MCF 10A (cell line): ENCODE measurements at regions not wholly inside any gene's neighbourhood (a gene's known extent, or its start where the extent isn't known, plus 50 kb on each side); places are given as distances from the start of the nearest gene placed in this dataset. TPM values are rescaled to one million over a fixed set of nuclear protein-coding genes. Genes with fewer than 3 reads are reported as not detected.

Source experiments
- BruUV-seq: library from RNA; stranded (reverse); fragments of 400-500 nt; replicated peaks from 2 replicates; lab custom pipeline; 2021; lab: Mats Ljungman, UMichigan
- CTCF ChIA-PET: fragments of 300-600 bp; sonication (Branson Sonifier 250); formaldehyde crosslinking; extraction: SDS; loops from one replicate; lab custom pipeline; 2021; ENCODE audit warnings: antibody characterized with exemption, inconsistent platforms; lab: Yijun Ruan, JAX
- POLR2A ChIA-PET: fragments of 300-600, 350-650 bp; sonication (Branson Sonifier 250); formaldehyde crosslinking; extraction: SDS; loops from one replicate; lab custom pipeline; 2020; ENCODE audit warnings: antibody characterized with exemption, inconsistent platforms; lab: Yijun Ruan, JAX
- DNase-seq: peaks from one replicate; pipeline ENCODE4 v3.0.0-alpha.2; 2018; ENCODE audit not compliant: unreplicated experiment
- H3K27ac Mint-ChIP-seq: one replicate; pipeline ENCODE4 v1.8.0; 2022; ENCODE audit warnings: mild to moderate bottlenecking, low read depth, mixed read lengths; ENCODE audit not compliant: unreplicated experiment
- H3K27me3 Mint-ChIP-seq: one replicate; pipeline ENCODE4 v1.8.0; 2022; ENCODE audit warnings: mixed read lengths; ENCODE audit not compliant: insufficient read depth, unreplicated experiment
- H3K36me3 Mint-ChIP-seq: one replicate; pipeline ENCODE4 v1.8.0; 2022; ENCODE audit warnings: mild to moderate bottlenecking, moderate library complexity, mixed read lengths; ENCODE audit not compliant: insufficient read depth, unreplicated experiment
- H3K4me1 Mint-ChIP-seq: one replicate; pipeline ENCODE4 v1.8.0; 2022; ENCODE audit warnings: mixed read lengths; ENCODE audit not compliant: insufficient read depth, unreplicated experiment
- H3K4me3 Mint-ChIP-seq: one replicate; pipeline ENCODE4 v1.8.0; 2022; ENCODE audit warnings: mild to moderate bottlenecking, moderate library complexity, mixed read lengths; ENCODE audit not compliant: unreplicated experiment
- H3K9me3 Mint-ChIP-seq: one replicate; pipeline ENCODE4 v1.8.0; 2022; ENCODE audit warnings: mixed read lengths; ENCODE audit not compliant: unreplicated experiment
- intact Hi-C: fragments of 100-400 bp; cut with micrococcal nuclease; formaldehyde crosslinking; loops from 2 replicates; pipeline ENCODE4 v1.14.1; 2022
- microRNA-seq: library from miRNA; unstranded; fragments of <30 nt; microRNA quantifications from one replicate; pipeline ENCODE4 v1.2.0, GENCODE V29; 2022
- TF ChIP-seq, protein P1 (sequence below): fragments of 200-600 bp; IDR thresholded peaks from one replicate; pipeline ENCODE4 v1.8.0; 2022; ENCODE audit warnings: antibody characterized with exemption, mild to moderate bottlenecking; ENCODE audit not compliant: unreplicated experiment

GRCh38 chr2:33650171-33650570 is 51.1 kb upstream of the FAM98A start:
- POLR2A ChIA-PET = interaction anchor here (0.7 to 1.1 kb wide), 2 partner anchors 31 to 1273 kb away, joined by 3 read pairs; no protein-coding TSS in a partner anchor
- BruUV-seq = no TSS peak
- no peaks in the 10 kb centered on the region for H3K36me3 Mint-ChIP-seq
- H3K4me3 Mint-ChIP-seq = no peak overlapping the region
- peaks cover under 1% of the 10 kb centered on the region for H3K9me3 Mint-ChIP-seq
- no peaks in the 10 kb centered on the region for H3K27me3 Mint-ChIP-seq
- CTCF ChIA-PET = interaction anchor here (1.0 kb wide), 1 partner anchor 24 kb away, joined by 3 read pairs; no protein-coding TSS in a partner anchor
- no peak for DNase-seq
- H3K4me1 Mint-ChIP-seq = no peaks in the 10 kb centered on the region
- intact Hi-C loops = no loop called here
- no peak overlapping the region for H3K27ac Mint-ChIP-seq
- TF ChIP-seq, protein P1, sequence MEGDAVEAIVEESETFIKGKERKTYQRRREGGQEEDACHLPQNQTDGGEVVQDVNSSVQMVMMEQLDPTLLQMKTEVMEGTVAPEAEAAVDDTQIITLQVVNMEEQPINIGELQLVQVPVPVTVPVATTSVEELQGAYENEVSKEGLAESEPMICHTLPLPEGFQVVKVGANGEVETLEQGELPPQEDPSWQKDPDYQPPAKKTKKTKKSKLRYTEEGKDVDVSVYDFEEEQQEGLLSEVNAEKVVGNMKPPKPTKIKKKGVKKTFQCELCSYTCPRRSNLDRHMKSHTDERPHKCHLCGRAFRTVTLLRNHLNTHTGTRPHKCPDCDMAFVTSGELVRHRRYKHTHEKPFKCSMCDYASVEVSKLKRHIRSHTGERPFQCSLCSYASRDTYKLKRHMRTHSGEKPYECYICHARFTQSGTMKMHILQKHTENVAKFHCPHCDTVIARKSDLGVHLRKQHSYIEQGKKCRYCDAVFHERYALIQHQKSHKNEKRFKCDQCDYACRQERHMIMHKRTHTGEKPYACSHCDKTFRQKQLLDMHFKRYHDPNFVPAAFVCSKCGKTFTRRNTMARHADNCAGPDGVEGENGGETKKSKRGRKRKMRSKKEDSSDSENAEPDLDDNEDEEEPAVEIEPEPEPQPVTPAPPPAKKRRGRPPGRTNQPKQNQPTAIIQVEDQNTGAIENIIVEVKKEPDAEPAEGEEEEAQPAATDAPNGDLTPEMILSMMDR = no peak

Small RNA genes in the stretch of these regions (microRNA-seq; reads per million reads assigned to microRNA genes)
- not detected for gene MIR548AD
